Spinal cord (tissue), 9 donors: ENCODE measurements at regions not wholly inside any gene's neighbourhood (a gene's known extent, or its start where the extent isn't known, plus 50 kb on each side); places are given as distances from the start of the nearest gene placed in this dataset.

Experiments used
- DNase-seq, 6 donors: peaks; one replicate each; pipeline versions ENCODE4 v3.0.0 to v3.0.0-alpha.2; 2013 to 2015; ENCODE audit warnings: low spot score in 6 of 6, low read depth in 4 of 6
- H3K27ac ChIP-seq: one replicate; pipeline ENCODE4 v1.5.1; 2013; ENCODE audit warnings: low read depth, low read length, control low read depth
- H3K27me3 ChIP-seq: one replicate; pipeline ENCODE4 v1.6.1; 2013; ENCODE audit warnings: low read length; ENCODE audit not compliant: control insufficient read depth, insufficient read depth
- H3K36me3 ChIP-seq: one replicate; pipeline ENCODE4 v1.6.1; 2013; ENCODE audit warnings: low read length; ENCODE audit not compliant: control insufficient read depth, insufficient read depth
- H3K4me1 ChIP-seq: one replicate; pipeline ENCODE4 v1.6.1; 2013; ENCODE audit warnings: low read length; ENCODE audit not compliant: control insufficient read depth, insufficient read depth
- H3K4me3 ChIP-seq: one replicate; pipeline ENCODE4 v1.5.1; 2013; ENCODE audit warnings: low read depth, low read length, control low read depth
- H3K9me3 ChIP-seq: one replicate; pipeline ENCODE4 v1.6.1; 2013; ENCODE audit warnings: low read length; ENCODE audit not compliant: control insufficient read depth, insufficient read depth
- WGBS: methylation state at CpG from one replicate; pipeline ENCODE4 v1.1.5; 2013; ENCODE audit warnings: missing lambda C conversion rate; ENCODE audit not compliant: insufficient coverage; 5-methylcytosine and 5-hydroxymethylcytosine counted together
- donor health status: healthy.

- peaks cover 4% of the 10 kb centered on the region for H3K27me3 ChIP-seq
- 100% methylated on average over 9 of the region's 11 CpGs for WGBS
- DNase-seq = no peak
Observed at GRCh38 chr5:2300421-2300820, 417.7 kb upstream of the IRX4 start.

GRCh38 chr5:2299388-2300220 is 416.9 kb upstream of the IRX4 start:
- no peak overlapping the region for H3K4me3 ChIP-seq
- no peaks in the 10 kb centered on the region for H3K36me3 ChIP-seq
- WGBS = 74% methylated on average over 13 of the region's 19 CpGs
- no peaks in the 10 kb centered on the region for H3K9me3 ChIP-seq
- H3K27ac ChIP-seq = no peak overlapping the region
- peak in 1 of 6 donors; percentile 2 for DNase-seq
- peaks cover 17% of the 10 kb centered on the region for H3K4me1 ChIP-seq
- H3K27me3 ChIP-seq = peaks cover 4% of the 10 kb centered on the region

More at GRCh38 chr5:2300421-2300820, 417.7 kb upstream of the IRX4 start:
- Histone ChIP-seq H3K36me3 (no peaks in the 10 kb centered on the region), H3K9me3 (no peaks in the 10 kb centered on the region), H3K27ac (no peak overlapping the region), H3K4me3 (no peak overlapping the region), H3K4me1 (peaks cover 17% of the 10 kb centered on the region)

- peak in 5 of 6 donors; percentile 27 to 73 (median 51) for DNase-seq
- Histone ChIP-seq H3K36me3 (no peaks in the 10 kb centered on the region), H3K27me3 (peaks cover 4% of the 10 kb centered on the region), H3K4me1 (peaks cover 17% of the 10 kb centered on the region), H3K9me3 (no peaks in the 10 kb centered on the region), H3K27ac (no peak overlapping the region), H3K4me3 (no peak overlapping the region)
- WGBS = 33% methylated on average over 2 of the region's 3 CpGs
Observed at GRCh38 chr5:2298781-2299180, 416.1 kb upstream of the IRX4 start.

- H3K4me1 ChIP-seq = peaks cover 17% of the 10 kb centered on the region
- no peak for DNase-seq
- H3K27ac ChIP-seq = no peak overlapping the region
- no peak overlapping the region for H3K4me3 ChIP-seq
- H3K36me3 ChIP-seq = no peaks in the 10 kb centered on the region
- H3K9me3 ChIP-seq = no peaks in the 10 kb centered on the region
- H3K27me3 ChIP-seq = peaks cover 4% of the 10 kb centered on the region
- WGBS = 97% methylated on average over 13 of the region's 13 CpGs
Observed at GRCh38 chr5:2297991-2298390, 415.3 kb upstream of the IRX4 start.

GRCh38 chr5:2295476-2295875 is 412.8 kb upstream of the IRX4 start:
- no peak for DNase-seq
- 86% methylated on average over 13 of the region's 13 CpGs for WGBS

GRCh38 chr5:2293906-2294305 is 411.2 kb upstream of the IRX4 start:
- peaks cover 6% of the 10 kb centered on the region for H3K4me1 ChIP-seq
- no peak overlapping the region for H3K4me3 ChIP-seq
- no peaks in the 10 kb centered on the region for H3K27me3 ChIP-seq
- DNase-seq = no peak
- no peak overlapping the region for H3K27ac ChIP-seq
- WGBS = 87% methylated on average over 4 of the region's 9 CpGs
- no peaks in the 10 kb centered on the region for H3K36me3 ChIP-seq
- H3K9me3 ChIP-seq = no peaks in the 10 kb centered on the region

More at GRCh38 chr5:2295476-2295875, 412.8 kb upstream of the IRX4 start:
- Histone ChIP-seq H3K36me3 (no peaks in the 10 kb centered on the region), H3K9me3 (no peaks in the 10 kb centered on the region), H3K27ac (no peak overlapping the region), H3K27me3 (no peaks in the 10 kb centered on the region), H3K4me3 (no peak overlapping the region), H3K4me1 (peaks cover 17% of the 10 kb centered on the region)

- no peaks in the 10 kb centered on the region for H3K4me1 ChIP-seq
- no peak overlapping the region for H3K27ac ChIP-seq
- over 99% methylated on average over 18 of the region's 19 CpGs for WGBS
- no peak for DNase-seq
- H3K36me3 ChIP-seq = no peaks in the 10 kb centered on the region
- no peaks in the 10 kb centered on the region for H3K27me3 ChIP-seq
- H3K9me3 ChIP-seq = no peaks in the 10 kb centered on the region
- no peak overlapping the region for H3K4me3 ChIP-seq
Observed at GRCh38 chr5:2291146-2291840, 408.6 kb upstream of the IRX4 start.

GRCh38 chr5:2289380-2289779 is 406.7 kb upstream of the IRX4 start:
- no peak overlapping the region for H3K4me3 ChIP-seq
- 98% methylated on average over 5 of the region's 8 CpGs for WGBS
- H3K4me1 ChIP-seq = no peaks in the 10 kb centered on the region
- no peaks in the 10 kb centered on the region for H3K9me3 ChIP-seq
- no peaks in the 10 kb centered on the region for H3K36me3 ChIP-seq
- no peaks in the 10 kb centered on the region for H3K27me3 ChIP-seq
- DNase-seq = no peak
- no peak overlapping the region for H3K27ac ChIP-seq

GRCh38 chr5:2288968-2289367 is 406.2 kb upstream of the IRX4 start:
- no peaks in the 10 kb centered on the region for H3K4me1 ChIP-seq
- H3K9me3 ChIP-seq = no peaks in the 10 kb centered on the region
- no peak overlapping the region for H3K4me3 ChIP-seq
- no peaks in the 10 kb centered on the region for H3K36me3 ChIP-seq
- no peaks in the 10 kb centered on the region for H3K27me3 ChIP-seq
- no peak for DNase-seq
- 92% methylated on average over 12 of the region's 16 CpGs for WGBS
- H3K27ac ChIP-seq = no peak overlapping the region

- no peak for DNase-seq
- 92% methylated on average over 7 of the region's 11 CpGs for WGBS
- H3K4me1 ChIP-seq = no peaks in the 10 kb centered on the region
- H3K27ac ChIP-seq = no peak overlapping the region
- H3K27me3 ChIP-seq = no peaks in the 10 kb centered on the region
- H3K36me3 ChIP-seq = no peaks in the 10 kb centered on the region
- H3K9me3 ChIP-seq = no peaks in the 10 kb centered on the region
- H3K4me3 ChIP-seq = no peak overlapping the region
Observed at GRCh38 chr5:2288466-2288865, 405.7 kb upstream of the IRX4 start.
